ENCODE measurements at regions not wholly inside any gene's neighbourhood (a gene's known extent, or its start where the extent isn't known, plus 50 kb on each side); places are given as distances from the start of the nearest gene placed in this dataset.

GRCh38 chr5:35473589-35473988 lies 144.1 kb upstream of the SPEF2 start:
- intact Hi-C loops (cut with micrococcal nuclease) = no loop called here
- no peak overlapping the region for H3K4ac ChIP-seq (ENCODE audit: low read depth, low read length)
- H2BK120ac ChIP-seq (ENCODE audit: low read depth, low read length) = no peak overlapping the region
- H2BK20ac ChIP-seq (ENCODE audit: low read depth, low read length) = no peak overlapping the region
- no peaks in the 10 kb centered on the region for H3K27me3 ChIP-seq (ENCODE audit: control insufficient read depth, insufficient read depth, low read length)
- ATAC-seq (ENCODE audit: low read depth) (no peak), DNase-seq (no peak)
- in situ Hi-C loops (cut with MboI; ENCODE audit: low sequenced_read_pairs) = no loop called here
- no peak overlapping the region for H3K9ac ChIP-seq (ENCODE audit: low read depth, low read length)
- no CpG with 5 or more reads among the region's 3 CpGs for WGBS, 2 experiments (ENCODE audit: extremely low coverage in 2 of 2, insufficient read length in 1 of 2)
- H3K23ac ChIP-seq (ENCODE audit: low read depth, low read length) = no peak overlapping the region
- no peak overlapping the region for H2BK15ac ChIP-seq (ENCODE audit: low read depth, low read length)
- H3K14ac ChIP-seq (replicated peaks; ENCODE audit: low read depth, low read length) = no peak overlapping the region
- H3K18ac ChIP-seq (ENCODE audit: low read depth, low read length) = no peak overlapping the region
- no peak for TF ChIP-seq RFX5 (IDR thresholded peaks at IDR 0.05; ENCODE audit: low read depth, low read length)
- no peak for TF ChIP-seq POLR2A (IDR thresholded peaks at IDR 0.05; ENCODE audit: low read depth, low read length)
- TF ChIP-seq SMC3 (IDR thresholded peaks at IDR 0.05; ENCODE audit: low read depth, low read length) = no peak
- no peak for TF ChIP-seq RAD21 (IDR thresholded peaks at IDR 0.05; ENCODE audit: low read length)
- TF ChIP-seq NFE2L2 (IDR thresholded peaks at IDR 0.05; ENCODE audit: low read depth, low read length) = no peak
- no peak for TF ChIP-seq CHD1 (IDR thresholded peaks at IDR 0.05; ENCODE audit: low read depth, low read length)
- H3K4me2 ChIP-seq (ENCODE audit: low read depth, low read length) = no peak overlapping the region
- no peaks in the 10 kb centered on the region for H3K79me1 ChIP-seq (ENCODE audit: low read depth in 1 of 2, low read length in 2 of 2)
- H2BK5ac ChIP-seq (ENCODE audit: low read depth, low read length, poor library complexity, severe bottlenecking) = no peak overlapping the region
- dilution Hi-C loops (cut with HindIII; ENCODE audit: low sequenced_read_pairs, unreplicated experiment) = no loop called here
- no peaks in the 10 kb centered on the region for H3K9me1 ChIP-seq (ENCODE audit: insufficient read depth, low read length)
- H2AFZ ChIP-seq (replicated peaks; ENCODE audit: low read length, poor library complexity) = no peak overlapping the region
- no peak overlapping the region for H2AK5ac ChIP-seq (ENCODE audit: low read depth, low read length)
- no peak overlapping the region for H2AK9ac ChIP-seq (replicated peaks; ENCODE audit: low read depth, low read length, poor library complexity)
- no peak overlapping the region for H4K91ac ChIP-seq (ENCODE audit: insufficient read depth, low read depth, low read length)
- POLR2A ChIA-PET (ENCODE audit: unreplicated experiment) = no interaction called here
- H3K4me1 ChIP-seq (ENCODE audit: control insufficient read depth, insufficient read depth, low read length) = no peaks in the 10 kb centered on the region
- no peak overlapping the region for H4K8ac ChIP-seq (ENCODE audit: low read depth in 2 of 2, low read length in 2 of 2)
- H3K9me3 ChIP-seq (ENCODE audit: control insufficient read depth, insufficient read depth, low read length) = no peaks in the 10 kb centered on the region
- H3K36me3 ChIP-seq (ENCODE audit: control insufficient read depth, insufficient read depth, low read length) = no peaks in the 10 kb centered on the region
- BruUV-seq (replicated peaks) = no TSS peak
- H4K20me1 ChIP-seq (ENCODE audit: insufficient read depth, low read length) = no peaks in the 10 kb centered on the region
- no peak overlapping the region for H3K56ac ChIP-seq (ENCODE audit: extremely low read depth, insufficient read depth, low read length)
- H4K5ac ChIP-seq (ENCODE audit: low read depth, low read length) = no peak overlapping the region
- no peak overlapping the region for H3K27ac ChIP-seq (ENCODE audit: insufficient read depth, low read length)
- CTCF ChIA-PET = interaction anchor here (0.6 kb wide), 1 partner anchor 63 kb away, joined by 7 read pairs; no protein-coding TSS in a partner anchor
- no peak overlapping the region for H3K4me3 ChIP-seq (ENCODE audit: insufficient read depth, low read depth, low read length)

Measured in IMR-90 (cell line).